ES-I3 (cell line): ENCODE measurements at regions not wholly inside any gene's neighbourhood (a gene's known extent, or its start where the extent isn't known, plus 50 kb on each side); places are given as distances from the start of the nearest gene placed in this dataset.

Experiments used
- H3K36me3 ChIP-seq: 2 replicates; pipeline ENCODE4 v1.6.1; 2013; ENCODE audit warnings: mild to moderate bottlenecking, low read length, control low read depth, moderate library complexity; ENCODE audit not compliant: insufficient read depth
- H3K4me1 ChIP-seq: 2 replicates; pipeline ENCODE4 v1.6.1; 2013; ENCODE audit warnings: mild to moderate bottlenecking, control low read depth, low read length; ENCODE audit not compliant: insufficient read depth
- H3K9ac ChIP-seq: 2 replicates; pipeline ENCODE4 v1.6.1; 2013; ENCODE audit warnings: low read depth, mild to moderate bottlenecking, low read length, moderate library complexity
- H3K9me3 ChIP-seq: 2 replicates; pipeline ENCODE4 v1.6.1; 2013; ENCODE audit warnings: mild to moderate bottlenecking, low read length, moderate library complexity; ENCODE audit not compliant: control insufficient read depth, insufficient read depth

DNA sequence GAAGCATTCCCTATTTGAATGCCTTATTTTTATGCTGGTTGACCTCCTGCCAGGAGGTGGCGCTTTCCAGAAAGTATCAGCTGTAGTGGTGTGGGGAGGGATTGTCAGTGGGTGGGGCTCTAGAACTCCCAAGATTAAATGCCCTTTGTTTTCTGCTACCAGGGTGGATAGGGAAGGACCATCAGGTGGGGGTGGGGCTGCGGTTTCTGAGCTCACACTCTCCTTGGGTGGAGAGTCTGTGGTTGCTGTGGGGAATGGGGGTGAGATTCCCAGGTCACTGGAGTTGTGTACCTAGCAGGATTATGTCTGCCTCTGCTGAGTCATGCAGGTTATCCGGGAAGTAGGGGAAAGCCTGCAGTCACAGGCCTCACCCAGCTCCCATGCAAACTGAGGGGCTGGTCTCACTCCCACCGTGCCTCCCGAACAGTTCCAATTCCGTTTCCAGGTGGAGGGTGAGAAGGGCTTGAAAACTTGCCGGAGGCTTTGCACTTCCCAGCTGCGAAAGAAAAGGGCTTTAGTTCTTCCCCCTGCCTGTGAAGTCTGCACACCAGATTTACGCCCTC lies 68.3 kb downstream of the ALG10B start:
- H3K9me3 ChIP-seq = no peaks in the 10 kb centered on the region
- H3K36me3 ChIP-seq = no peaks in the 10 kb centered on the region
- no peaks in the 10 kb centered on the region for H3K4me1 ChIP-seq
- peak overlapping the region; percentile 52 for H3K9ac ChIP-seq

- Histone ChIP-seq H3K36me3 (no peaks in the 10 kb centered on the region), H3K9me3 (no peaks in the 10 kb centered on the region), H3K9ac (peak overlapping the region; percentile 52), H3K4me1 (no peaks in the 10 kb centered on the region)
Measured at GRCh38 chr12:38385486-38385885, 68.9 kb downstream of the ALG10B start.

DNA sequence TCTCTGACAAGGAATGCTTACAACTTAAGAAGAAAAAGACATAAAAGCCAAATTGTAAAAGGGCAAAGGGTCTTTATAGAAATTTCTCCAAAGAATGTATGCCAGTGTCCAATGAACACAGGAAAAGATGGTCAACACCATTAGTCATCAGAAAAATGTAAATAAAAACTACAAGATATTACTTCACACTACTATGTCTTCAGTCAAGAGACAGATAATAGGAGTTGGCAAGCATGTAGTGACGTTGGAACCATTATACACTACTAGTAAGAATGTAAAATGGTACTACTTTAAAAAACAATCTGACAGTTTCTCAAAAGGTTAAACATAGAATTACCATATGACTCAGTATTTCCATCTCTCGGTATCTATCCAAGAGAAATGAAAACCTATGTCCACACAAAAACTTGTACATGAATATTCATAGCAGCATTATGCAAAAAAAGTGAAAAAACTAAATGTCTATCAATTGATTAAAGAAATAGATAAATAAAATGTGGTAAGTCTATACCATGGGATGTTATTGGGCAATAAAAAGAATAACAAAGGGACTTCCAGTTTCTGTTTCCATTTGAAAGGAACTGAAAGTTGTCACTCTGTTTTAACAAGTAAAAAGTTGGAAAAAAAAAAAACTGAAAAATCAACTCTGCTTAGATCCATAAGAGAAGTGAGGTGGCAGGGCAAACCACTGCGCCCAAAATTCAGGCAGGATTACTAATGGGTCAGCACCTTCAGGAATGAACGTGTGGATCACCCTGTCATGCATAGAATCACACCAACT lies 69.8 kb downstream of the ALG10B start:
- H3K9me3 ChIP-seq = no peaks in the 10 kb centered on the region
- H3K36me3 ChIP-seq = no peaks in the 10 kb centered on the region
- no peak overlapping the region for H3K9ac ChIP-seq
- H3K4me1 ChIP-seq = no peaks in the 10 kb centered on the region

DNA sequence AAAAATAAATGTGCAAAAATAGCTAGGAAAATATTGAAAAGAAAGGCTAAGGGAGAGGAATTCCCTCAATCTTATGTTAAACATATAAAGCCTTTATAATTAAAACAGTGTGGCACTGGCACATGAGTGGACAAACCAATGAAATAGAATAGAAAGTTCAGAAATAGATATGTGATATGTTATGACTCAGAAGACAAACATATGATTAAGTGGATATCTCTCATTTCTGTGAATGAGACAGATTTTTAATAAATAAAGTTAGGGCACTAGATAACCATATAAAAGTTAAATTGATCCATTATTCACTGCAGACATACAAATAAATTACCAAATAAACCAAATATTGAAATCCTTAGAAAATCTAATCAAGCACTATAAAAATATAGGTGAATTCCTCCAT lies 73.0 kb downstream of the ALG10B start:
- no peaks in the 10 kb centered on the region for H3K4me1 ChIP-seq
- H3K9me3 ChIP-seq = no peaks in the 10 kb centered on the region
- no peaks in the 10 kb centered on the region for H3K36me3 ChIP-seq
- no peak overlapping the region for H3K9ac ChIP-seq

DNA sequence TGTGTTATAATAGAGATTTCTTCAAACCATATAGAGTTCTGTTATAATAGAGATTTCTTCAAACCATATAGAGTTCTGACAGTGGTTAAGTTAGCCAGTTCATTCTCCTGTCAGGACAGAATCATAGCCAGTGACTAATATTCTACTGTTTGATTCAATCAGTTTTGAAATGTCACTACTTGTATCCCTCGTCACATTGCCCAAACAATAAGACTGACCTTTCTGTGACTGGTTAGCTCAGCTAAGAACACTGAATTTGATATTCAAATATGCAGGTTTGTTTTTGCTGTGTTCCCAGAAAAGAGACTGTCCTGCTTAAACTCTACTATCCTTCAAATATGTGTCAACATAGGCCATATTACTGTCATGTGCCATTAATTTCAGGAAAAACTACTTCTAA lies 74.4 kb downstream of the ALG10B start:
- no peak overlapping the region for H3K9ac ChIP-seq
- H3K36me3 ChIP-seq = no peaks in the 10 kb centered on the region
- no peaks in the 10 kb centered on the region for H3K9me3 ChIP-seq
- no peaks in the 10 kb centered on the region for H3K4me1 ChIP-seq

- no peak overlapping the region for H3K9ac ChIP-seq
- no peaks in the 10 kb centered on the region for H3K4me1 ChIP-seq
Measured at GRCh38 chr12:38392554-38393144, 76.1 kb downstream of the ALG10B start.

DNA sequence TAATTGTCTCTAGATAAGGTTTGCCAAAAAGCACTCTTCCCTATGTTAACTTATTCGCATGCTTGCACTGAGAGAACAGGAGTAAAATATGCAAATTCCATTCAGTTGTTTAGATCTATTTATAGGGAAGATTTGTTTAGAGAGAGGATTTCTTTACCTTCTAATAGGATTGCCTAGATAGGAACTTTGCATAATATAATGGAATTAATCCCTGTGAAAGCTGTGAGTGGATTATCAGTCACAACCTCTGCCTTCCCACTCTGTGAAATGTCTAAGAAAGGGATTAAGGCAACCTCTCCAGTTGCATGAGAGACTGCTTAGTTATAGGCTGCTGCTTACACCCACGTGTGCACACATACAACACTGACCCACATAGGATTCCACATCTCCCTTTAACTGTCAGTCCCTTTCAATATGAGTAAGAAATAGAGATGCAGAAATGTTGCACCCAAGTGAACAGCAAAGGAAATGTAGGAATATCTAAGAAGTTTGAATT lies 83.2 kb downstream of the ALG10B start:
- Histone ChIP-seq H3K9ac (no peak overlapping the region), H3K36me3 (no peaks in the 10 kb centered on the region), H3K9me3 (no peaks in the 10 kb centered on the region), H3K4me1 (no peaks in the 10 kb centered on the region; the same call in 1 of the 2 replicates)

More at GRCh38 chr12:38392554-38393144, 76.1 kb downstream of the ALG10B start:
- Histone ChIP-seq H3K9me3 (no peaks in the 10 kb centered on the region), H3K36me3 (no peaks in the 10 kb centered on the region)

GRCh38 chr12:38402811-38403210 lies 86.2 kb downstream of the ALG10B start:
- no peak overlapping the region for H3K9ac ChIP-seq
- no peaks in the 10 kb centered on the region for H3K36me3 ChIP-seq
- no peaks in the 10 kb centered on the region for H3K9me3 ChIP-seq
- no peaks in the 10 kb centered on the region; the same call in 1 of the 2 replicates for H3K4me1 ChIP-seq

DNA sequence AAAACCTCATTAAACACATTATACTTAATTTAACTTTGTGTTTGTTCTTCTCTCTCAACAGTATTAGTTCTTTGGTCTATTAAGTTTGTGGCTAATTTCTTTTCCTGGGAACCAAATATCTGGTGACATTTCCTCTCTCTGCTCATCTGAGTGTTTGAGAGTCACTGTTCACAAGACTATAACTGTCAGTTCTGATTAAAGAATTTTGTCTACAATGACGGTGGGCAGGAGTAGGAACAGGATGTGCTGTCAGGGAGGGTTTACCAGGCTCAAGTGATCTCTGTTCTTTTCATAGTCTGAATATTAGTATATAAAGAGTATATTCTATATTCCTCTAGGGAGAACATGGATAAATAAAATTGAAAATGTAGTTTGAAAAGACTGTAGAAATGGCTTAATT lies 92.9 kb downstream of the ALG10B start:
- Histone ChIP-seq H3K4me1 (peaks cover 8% of the 10 kb centered on the region; the same call in 1 of the 2 replicates), H3K36me3 (no peaks in the 10 kb centered on the region), H3K9me3 (no peaks in the 10 kb centered on the region), H3K9ac (no peak overlapping the region)

- peaks cover 8% of the 10 kb centered on the region; the same call in 1 of the 2 replicates for H3K4me1 ChIP-seq
Measured at GRCh38 chr12:38411426-38411825, 94.9 kb downstream of the ALG10B start.

GRCh38 chr12:38411946-38412345 lies 95.4 kb downstream of the ALG10B start:
- Histone ChIP-seq H3K36me3 (no peaks in the 10 kb centered on the region), H3K9me3 (no peaks in the 10 kb centered on the region), H3K9ac (no peak overlapping the region), H3K4me1 (peaks cover 8% of the 10 kb centered on the region; the same call in 1 of the 2 replicates)

More at GRCh38 chr12:38411426-38411825, 94.9 kb downstream of the ALG10B start:
- Histone ChIP-seq H3K9ac (no peak overlapping the region), H3K36me3 (no peaks in the 10 kb centered on the region), H3K9me3 (no peaks in the 10 kb centered on the region)

DNA sequence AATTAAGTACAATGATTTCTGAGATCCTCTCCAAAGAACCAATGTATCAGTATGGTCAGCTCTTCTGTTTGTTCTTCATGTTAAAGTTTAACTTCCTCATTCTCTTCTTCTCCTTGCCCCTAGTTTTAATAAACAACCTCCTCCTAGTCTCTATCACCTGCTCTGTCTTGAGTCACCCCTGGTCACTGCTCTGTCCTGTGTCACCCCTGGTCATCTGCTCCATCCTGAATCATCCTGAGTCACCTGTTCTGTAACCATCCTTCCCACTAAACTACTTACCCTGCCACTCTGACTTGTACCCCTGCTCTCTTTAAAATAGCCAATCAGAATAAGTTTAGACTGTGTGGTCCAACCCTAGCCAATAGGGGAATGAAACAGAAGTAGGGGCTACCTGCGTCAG lies 100.5 kb downstream of the ALG10B start:
- peaks cover under 1% of the 10 kb centered on the region; the same call in 1 of the 2 replicates for H3K4me1 ChIP-seq
- H3K36me3 ChIP-seq = no peaks in the 10 kb centered on the region
- H3K9me3 ChIP-seq = no peaks in the 10 kb centered on the region
- no peak overlapping the region for H3K9ac ChIP-seq

DNA sequence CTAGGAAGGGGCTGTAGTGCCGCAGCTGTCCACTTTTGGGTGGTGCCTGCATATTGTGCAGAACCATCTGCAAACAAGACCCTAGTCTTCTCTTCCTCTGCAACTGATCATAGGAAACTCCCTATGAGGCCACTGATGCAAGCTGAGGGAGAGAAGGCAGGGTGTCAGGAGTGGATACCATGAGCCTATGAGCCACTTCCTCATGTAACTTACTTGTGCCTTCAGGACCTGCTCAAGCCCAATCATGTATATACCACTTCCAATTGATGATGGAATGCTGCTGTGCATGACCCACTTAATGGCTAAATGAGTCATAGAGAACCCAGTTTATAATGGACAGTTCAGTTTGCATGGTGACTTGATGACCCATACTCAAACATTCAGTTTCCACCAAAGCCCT lies 107.9 kb downstream of the ALG10B start:
- Histone ChIP-seq H3K9me3 (no peaks in the 10 kb centered on the region), H3K9ac (no peak overlapping the region), H3K36me3 (no peaks in the 10 kb centered on the region), H3K4me1 (no peaks in the 10 kb centered on the region)

- no peaks in the 10 kb centered on the region for H3K9me3 ChIP-seq
- H3K9ac ChIP-seq = no peak overlapping the region
- H3K36me3 ChIP-seq = no peaks in the 10 kb centered on the region
- H3K4me1 ChIP-seq = no peaks in the 10 kb centered on the region
Measured at GRCh38 chr12:38427442-38427841, 110.9 kb downstream of the ALG10B start.

- Histone ChIP-seq H3K9me3 (no peaks in the 10 kb centered on the region), H3K4me1 (no peaks in the 10 kb centered on the region), H3K36me3 (no peaks in the 10 kb centered on the region), H3K9ac (no peak overlapping the region)
Measured at GRCh38 chr12:38431921-38432320, 115.3 kb downstream of the ALG10B start.
